ENCODE measurements at regions not wholly inside any gene's neighbourhood (a gene's known extent, or its start where the extent isn't known, plus 50 kb on each side); places are given as distances from the start of the nearest gene placed in this dataset.

DNA sequence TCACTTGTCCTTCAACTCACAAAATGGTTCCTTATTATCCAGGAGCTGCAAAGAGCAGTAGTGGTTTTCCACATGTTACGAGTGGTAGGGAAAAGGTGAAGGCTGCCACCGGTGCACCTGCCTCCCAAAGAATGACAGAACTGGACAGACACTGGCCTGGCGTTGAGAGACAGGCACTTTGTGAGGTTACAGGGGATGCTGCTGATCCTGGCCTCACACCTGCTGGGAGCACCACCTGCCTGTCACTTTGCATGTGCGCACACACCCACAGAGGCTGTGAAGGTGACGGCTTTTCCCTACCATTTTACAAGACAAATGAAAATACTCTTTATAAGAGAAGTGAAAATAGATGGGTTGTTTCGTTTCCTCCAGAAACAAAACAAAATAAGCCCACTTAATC is 175.3 kb upstream of the B3GAT1 start:
- in situ Hi-C loops (cut with HindIII; ENCODE audit: low sequenced_read_pairs): no loop called here

DNA sequence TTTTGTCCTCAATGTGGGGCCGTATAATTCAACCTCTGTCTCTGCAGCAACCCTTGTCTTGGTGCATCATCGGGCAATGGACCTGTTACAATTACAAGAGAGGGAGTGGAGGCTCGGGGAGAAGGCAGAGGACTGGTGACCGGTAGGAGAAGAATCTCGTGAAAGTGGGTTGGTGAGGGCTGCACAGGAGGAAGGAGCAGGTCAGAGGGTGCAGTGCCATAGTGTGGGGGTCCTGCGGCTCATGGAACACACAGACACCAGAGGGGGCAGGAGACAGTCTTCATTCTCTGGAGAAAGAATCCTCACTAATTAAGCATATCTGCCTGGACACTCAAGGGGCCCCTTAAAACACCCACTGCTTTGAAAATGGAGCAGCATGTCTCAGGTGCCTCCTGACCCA is 174.7 kb upstream of the B3GAT1 start:
- in situ Hi-C loops (cut with HindIII; ENCODE audit: low sequenced_read_pairs): no loop called here

DNA sequence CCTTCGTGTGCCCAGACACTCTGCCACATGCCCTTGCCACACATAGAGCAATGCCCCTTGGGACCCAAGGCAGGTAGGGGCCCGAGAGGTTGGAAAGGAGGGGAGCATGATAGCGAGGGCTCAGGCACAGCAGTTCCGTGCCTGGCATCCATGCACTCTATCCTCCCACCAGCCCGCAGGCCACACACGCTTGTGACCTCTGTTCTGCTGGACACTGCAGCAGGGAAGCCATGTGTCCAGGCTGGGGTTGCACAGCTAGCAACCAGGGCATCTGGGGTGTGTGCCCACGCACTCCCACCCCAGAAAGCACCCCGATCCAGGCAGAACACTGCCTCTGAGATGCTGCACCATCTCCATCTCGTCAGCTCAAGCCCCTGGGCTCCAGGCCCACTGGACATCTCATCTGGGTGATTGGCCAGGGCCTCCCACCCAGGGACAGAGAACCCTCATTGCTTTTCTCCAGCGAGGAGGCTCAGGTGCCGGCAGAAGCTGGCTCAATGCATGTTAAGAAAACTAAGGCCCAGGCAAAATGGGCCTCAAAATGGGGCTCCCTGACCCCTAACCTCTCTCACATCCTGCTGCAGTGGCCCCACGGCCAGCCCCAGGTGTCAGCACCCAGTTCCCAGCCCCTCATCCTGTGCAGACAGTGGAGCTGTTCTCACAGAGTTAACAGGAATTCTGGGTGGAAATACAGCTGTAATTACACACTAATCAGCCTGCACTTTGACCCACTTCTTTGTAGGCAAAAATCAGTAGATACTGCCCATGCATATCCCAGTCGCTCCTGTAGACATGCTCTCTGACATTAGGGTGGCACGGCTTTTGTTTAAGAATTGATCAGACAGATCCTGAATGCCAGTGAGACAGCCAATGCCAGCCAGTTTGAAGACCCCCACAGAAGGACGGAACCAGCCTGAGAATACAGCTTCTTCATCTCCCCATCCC is 173.9 kb upstream of the B3GAT1 start:
- in situ Hi-C loops (cut with HindIII; ENCODE audit: low sequenced_read_pairs): no loop called here

DNA sequence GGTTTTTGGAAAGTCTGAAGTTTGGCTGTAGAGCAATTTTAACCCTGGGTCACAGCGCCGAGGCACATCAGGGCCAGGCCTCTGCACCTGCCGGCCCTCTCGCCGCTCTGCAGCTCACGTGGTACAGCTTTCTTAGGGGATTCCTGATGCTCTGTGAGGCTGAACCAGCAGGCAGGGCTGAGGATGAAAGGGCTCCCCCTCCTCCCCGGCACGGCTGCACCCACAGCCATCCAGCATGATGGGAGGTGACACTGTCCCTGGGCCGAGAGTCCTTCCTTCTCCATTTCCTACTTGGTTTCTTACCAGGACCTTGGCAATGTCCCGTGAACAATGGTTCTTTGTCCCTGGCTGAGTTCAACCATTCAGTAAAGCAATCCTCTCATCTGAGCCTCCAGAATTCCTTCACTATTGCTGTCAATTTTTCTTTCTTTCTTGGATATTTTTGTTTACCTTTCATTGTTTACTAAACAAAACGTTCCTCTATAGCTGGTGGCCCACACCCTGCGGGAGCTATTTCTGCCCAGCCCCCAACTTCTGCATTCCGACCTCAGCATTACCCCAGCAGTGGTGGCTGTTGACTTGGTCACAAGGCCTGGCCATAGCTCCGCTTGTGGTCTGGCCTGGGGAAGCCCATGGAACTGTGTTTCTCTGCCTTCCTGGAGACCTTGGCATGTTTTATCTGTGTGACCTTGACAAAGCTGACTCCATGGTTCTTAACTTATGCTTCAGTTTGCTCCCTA is 172.8 kb upstream of the B3GAT1 start:
- in situ Hi-C loops (cut with HindIII; ENCODE audit: low sequenced_read_pairs): no loop called here

DNA sequence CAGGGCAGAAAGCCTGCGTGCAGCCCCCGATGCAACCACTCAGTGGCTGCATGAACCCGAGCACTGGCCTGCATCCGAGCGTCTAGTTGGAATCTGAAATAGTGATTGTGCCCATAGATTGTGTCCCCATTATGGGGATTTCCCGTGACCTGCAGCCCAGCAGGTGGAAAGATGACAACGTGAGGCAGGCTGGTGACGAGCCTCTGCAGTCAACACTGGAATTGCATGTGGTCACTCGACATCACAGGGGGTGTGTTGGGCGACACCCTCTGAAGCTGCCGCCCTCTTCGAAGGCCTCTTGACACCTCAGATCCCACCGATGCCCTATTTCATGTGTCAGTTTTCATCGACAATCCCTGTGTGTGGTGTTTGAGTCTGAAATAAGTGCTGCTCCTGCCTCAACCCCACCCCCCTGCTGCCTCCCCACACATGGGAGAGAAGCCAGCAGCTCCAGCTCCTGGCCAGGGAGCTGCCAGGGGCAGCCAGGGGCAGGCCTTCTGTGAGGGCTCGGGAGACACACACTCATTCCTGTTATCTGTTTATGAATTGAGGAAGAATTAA is 172.0 kb upstream of the B3GAT1 start:
- in situ Hi-C loops (cut with HindIII; ENCODE audit: low sequenced_read_pairs): no loop called here

DNA sequence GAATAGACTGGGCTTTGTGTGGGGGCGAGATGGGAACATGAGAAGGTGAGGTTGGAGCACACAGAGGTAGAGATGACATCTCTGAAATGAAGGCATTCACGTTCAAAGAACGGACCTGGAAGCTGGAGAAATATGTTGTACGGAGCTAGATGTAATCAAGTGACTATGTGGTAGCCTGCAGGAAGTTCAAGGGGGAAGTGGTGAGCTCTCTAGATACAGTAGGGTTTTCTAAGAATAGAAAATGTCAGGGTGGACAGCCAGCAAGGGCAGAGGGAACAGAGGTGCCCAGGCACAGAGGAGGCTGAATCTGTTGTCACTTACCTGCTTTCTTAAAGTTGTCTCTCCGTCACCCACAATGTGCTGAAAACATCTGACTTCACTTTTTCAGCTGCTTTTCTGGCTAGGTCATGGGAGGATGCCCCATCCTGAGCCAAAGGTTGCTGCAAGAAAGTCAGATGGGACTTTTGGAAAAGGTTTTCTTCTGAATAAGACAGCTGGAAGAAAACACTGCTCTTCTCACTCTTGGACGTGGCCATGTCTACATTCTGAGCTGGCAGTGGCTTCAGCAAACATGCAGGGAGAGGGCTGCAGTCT is 171.5 kb upstream of the B3GAT1 start:
- in situ Hi-C loops (cut with HindIII; ENCODE audit: low sequenced_read_pairs): no loop called here

DNA sequence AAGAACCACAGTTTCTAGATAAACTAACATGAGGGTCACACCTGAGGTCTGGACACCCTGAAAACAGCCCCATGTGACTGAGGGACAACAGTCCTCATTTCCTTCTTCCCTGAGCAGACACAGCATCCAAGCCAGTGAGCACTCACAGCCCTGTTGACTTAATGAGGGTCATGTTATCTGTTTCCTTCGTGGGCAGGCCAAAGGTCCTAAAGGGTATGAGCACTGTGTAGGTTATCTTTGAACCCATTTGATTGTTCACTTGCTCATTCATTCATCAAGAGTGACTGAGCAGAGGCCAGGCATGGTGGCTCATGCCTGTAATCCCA is 170.7 kb upstream of the B3GAT1 start:
- in situ Hi-C loops (cut with HindIII; ENCODE audit: low sequenced_read_pairs): no loop called here

DNA sequence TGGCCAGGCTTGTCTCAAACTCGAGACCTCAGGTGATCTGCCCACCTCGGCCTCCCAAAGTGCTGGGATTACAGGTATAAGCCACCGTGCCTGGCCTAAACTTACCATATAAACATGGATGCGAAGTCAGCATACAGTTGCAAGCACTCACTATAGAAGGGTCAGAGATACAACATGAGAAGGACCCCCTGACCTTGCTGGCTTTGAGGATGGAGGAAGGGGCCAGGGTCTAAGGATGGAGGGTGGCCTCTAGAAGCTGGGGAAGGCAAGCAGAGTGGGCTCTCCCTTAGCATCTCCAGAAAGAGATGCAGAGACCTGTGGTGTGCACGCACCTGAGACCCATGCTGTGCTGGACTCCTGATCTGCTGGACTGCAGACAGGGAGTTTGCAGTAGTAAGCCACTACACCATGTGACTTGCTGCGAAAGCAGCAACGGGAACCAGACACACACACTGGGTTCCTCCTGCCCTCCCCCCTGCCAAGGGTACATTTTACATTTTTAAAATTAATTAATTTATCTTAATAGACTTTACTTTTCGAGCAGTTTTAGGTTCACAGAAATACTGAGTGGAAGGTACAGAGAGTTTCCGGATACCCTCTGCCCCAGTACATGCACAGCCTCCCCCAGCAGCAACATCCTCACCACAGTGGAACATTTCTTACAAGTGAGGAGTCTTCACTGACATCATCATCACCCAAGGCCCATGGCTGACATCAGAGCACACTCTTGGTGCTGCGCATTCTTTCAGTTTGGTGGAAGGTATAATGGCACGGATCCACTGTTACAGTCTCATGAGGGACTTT is 170.1 kb upstream of the B3GAT1 start:
- in situ Hi-C loops (cut with HindIII; ENCODE audit: low sequenced_read_pairs): no loop called here

DNA sequence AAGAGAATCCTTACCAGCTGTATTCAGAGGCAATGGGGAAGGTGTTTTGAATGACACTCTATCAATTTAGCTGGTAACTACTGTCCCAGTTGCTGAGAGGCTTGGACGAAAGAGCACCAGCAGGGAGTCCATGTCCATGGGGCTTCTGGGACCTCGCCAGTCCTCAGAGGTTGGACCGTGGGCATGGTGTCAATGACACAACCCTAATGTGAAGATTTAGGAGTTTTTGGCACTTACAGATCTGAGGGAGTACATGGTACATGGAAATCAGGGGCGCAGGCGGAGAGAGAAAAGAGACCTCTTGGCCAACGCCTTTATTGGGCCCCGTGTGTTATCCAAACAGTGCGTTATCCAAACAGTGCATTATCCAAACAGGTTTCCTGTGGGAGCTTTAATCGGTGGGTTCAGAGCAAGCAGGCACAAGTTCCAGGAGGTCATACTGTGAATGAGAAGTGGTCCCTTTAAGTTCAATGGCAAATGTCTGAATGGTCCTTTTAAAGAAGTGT is 169.1 kb upstream of the B3GAT1 start:
- in situ Hi-C loops (cut with HindIII; ENCODE audit: low sequenced_read_pairs): no loop called here

DNA sequence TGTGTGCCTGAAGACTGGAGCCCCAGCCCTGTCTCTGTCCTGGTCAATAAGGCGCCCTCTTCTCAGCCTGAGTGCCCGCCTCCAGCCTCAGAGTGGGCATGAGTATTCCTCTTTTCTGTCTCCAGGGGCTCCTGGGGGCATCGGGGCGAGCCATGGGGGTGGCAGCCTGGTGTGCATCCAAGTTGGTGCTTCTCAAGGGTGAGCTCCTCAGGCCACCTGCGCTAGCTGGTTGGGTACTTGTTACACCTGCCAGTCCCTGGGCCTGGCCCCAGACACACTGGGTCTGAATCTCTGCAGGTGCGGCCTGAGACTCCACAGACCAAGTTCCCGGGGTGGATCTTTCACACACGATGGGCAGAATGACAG is 168.6 kb upstream of the B3GAT1 start:
- in situ Hi-C loops (cut with HindIII; ENCODE audit: low sequenced_read_pairs): no loop called here

DNA sequence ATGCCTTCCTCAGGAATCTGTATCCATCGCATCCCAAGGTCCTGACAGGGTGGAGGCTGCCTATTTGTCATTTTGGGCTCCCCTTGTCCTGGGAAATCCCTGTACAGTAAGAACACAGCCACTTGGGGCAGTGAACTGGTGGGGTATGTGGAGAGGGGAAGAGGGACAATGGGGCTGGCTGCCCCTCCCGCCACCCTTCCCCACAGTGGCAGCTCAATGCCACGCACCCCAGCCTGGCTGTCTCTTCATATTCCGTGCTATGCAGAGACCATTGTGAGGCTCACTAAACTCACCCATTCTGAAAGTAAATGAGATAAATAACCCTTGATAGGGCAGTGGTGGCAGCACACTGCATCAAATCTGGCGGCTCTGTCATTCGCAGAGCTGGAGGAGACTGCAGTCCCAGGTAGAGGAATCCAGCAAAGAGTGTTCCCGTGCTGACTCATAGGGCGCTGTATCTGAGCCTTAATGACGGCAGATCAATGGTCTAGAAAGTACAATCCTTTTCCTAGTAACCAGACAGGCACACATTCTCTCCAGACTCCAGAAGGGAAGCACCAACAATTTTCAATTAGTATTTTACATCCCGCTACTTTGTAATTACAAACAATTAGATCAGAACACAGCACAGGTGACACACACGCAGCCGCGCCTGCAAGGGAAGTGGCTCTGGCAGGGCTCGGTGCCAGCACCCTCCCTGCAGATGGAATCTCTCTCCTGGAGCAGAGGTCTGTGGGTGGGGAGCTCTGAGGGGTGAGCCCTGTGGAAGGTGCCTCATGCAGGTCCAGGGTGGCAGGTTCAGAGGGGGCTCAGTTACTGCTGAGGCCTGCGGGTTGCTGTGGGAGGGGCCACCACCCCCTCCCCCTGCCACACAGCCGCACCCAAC is 167.9 kb upstream of the B3GAT1 start:
- in situ Hi-C loops (cut with HindIII; ENCODE audit: low sequenced_read_pairs): no loop called here

DNA sequence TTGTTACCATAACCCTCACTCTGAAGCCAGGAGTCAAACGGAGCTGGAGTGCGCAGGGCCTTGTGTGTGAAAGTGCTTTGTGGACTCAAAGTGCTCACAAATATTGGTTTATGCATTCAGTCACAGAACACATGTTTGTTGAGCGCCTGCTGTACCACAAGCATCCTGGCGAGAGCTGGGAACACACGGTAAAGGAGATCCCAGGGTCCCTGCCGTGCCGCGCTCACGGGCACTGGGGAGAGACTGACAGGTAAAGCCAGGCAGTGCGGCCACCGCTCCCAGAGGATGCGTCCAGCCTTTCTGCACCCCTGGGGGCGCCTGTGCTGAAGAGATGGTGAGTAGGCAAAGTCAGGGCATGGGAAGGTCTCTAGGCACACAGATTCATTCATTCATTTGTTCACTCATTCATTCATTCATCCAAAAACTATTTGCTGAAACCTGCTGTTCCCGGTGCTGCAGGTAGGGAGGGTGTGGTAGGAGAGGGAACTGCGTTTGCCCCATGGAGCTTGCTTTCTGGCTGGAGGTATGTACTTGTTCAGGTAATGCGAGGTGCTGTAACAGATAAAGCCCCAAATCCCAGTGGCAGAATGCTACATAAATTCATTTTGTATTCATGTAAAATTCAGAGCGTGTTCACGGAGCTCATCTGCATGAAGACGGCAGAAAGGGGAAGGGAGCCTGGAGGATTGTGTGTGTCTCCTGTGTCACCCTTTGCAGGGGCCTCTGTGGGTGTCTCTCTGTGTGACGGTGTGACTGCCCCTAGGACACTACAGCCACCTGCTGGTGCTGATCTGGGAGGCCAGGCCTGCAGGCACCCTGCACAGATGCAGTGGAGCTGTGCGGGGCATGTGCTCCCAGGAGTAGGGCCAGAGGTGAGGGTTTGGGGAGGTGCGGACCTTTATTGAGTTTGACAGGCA is 167.0 kb upstream of the B3GAT1 start:
- in situ Hi-C loops (cut with HindIII; ENCODE audit: low sequenced_read_pairs): no loop called here

DNA sequence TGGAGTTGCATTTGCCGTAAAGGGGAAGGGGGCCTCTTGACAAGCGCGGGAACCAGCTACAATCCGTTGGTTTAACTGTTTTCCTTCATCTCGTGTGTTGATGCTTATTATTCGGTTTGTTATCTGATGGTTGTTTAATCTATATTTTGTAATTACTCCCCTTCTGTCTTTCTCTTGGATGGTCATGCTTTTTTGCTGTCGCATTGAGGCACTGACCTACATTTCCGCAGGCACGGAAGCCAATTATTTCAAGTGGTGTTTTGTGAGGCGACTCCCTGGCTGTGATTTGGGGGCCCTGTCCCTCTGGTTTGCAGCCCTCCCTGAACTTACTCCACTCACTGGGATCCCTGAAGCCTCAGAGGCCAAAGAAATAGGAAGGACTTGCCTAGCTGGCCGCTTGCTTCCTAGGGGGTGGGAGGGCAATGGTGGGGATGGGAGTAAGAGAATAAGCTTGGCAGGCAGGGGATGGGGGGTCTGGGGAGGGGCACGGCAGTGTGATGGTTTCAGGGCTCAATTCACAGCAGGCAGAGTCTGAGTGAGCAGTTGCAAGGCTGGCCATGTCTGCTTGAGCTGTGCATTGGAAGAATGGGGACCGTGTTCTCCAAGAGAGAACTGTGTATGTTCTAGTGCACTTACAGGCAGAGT is 165.8 kb upstream of the B3GAT1 start:
- in situ Hi-C loops (cut with HindIII; ENCODE audit: low sequenced_read_pairs): no loop called here

DNA sequence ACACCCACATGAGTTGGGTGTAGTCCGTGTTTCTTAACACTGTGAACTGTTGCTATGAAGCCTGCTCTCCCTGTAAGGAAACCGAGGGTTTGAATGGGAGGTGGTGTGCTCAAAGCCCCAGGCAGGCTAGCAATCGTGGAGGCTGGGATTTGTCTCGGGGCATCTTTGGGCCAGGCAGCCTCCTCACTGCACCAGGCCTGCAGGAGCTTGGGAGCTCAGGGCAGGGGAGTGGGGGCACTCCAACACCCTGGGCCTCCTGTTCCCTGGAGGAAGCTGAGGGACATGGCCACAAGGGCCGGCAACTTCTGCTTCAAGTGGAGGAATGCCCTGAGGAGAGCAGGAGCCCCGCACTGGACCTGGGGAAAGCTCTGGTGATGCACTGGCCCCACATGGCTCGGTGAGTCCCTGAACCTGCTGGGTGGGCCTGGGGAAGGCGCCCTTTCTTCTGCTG is 164.7 kb upstream of the B3GAT1 start:
- in situ Hi-C loops (cut with HindIII; ENCODE audit: low sequenced_read_pairs): no loop called here

DNA sequence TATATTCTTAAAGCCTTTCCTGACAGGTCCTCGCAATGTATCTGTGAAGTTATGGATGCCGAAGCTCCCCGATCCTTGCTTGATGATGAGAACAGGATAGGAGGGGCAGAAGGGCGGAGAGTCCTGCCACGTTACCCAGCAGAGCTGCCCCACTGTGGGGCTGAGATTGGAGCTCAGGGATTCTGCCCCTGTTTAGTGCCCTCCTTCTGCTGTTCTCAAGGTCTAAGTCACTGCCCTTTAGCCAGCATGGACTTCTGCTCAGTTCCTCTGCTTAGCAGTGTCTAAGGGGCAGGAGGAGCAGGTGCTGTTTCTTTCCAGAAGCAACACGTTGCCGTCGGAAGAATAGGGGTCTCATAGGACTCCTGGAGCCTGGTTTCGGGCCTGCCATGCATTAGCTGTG is 164.2 kb upstream of the B3GAT1 start:
- in situ Hi-C loops (cut with HindIII; ENCODE audit: low sequenced_read_pairs): no loop called here

DNA sequence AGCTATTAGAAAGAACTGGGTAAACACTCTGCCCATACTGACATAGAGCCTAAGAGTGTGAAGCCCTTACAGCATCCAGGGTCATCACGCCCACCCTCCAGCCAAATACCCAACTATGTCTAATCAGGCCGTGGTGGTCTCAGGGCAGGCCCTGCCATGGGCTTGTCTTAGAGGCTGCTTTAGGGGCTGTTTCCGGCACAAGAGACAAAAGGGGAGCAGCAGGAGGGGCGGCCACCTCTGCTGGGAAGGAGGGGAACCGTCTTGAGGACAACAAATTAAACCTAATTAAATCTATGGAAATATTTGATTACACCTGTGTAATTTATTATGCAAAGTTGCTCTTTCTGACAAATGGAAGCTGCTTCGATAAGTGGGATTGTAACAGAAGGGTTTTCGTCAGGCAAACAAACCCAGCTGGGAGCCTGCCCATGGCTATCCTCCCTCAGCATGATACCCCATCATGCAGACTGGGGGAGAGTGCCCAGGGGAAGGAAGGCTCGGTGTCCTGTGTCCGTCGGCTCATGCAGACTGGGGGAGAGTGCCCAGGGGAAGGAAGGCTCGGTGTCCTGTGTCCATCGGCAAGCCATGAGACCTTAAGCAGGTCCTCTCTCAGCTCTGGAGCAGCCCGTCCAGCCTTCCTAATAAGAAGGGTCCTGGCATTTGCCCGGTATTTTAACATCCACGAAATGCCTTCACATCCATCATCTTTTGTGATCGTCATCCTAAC is 163.6 kb upstream of the B3GAT1 start:
- in situ Hi-C loops (cut with HindIII; ENCODE audit: low sequenced_read_pairs): no loop called here

DNA sequence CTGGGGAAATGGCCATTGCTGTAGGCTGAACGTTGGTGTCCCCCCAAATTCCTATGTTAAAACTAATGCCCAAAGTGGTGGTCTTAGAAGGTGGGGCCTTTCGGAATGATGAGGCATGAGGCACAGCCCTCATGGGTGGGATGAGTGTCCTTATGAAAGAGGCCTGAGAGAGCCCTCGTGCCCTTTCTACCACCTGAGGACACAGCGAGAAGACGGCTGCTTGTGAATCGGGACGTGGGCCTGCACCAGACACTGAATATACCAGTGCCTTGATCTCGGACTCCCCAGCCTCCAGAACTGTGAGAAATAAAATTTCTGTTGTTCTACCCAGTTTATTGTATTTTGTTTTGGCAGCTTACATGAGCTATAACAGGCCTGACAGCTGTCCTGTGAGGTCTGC is 162.9 kb upstream of the B3GAT1 start:
- in situ Hi-C loops (cut with HindIII; ENCODE audit: low sequenced_read_pairs): no loop called here
